Activated CD8-positive, alpha-beta memory T cell treated with anti-CD3 and anti-CD28 coated beads, Interleukin-2, amount 50 U/mL, for 24 hours (primary cell): ENCODE measurements at regions not wholly inside any gene's neighbourhood (a gene's known extent, or its start where the extent isn't known, plus 50 kb on each side); places are given as distances from the start of the nearest gene placed in this dataset.

Source experiments
- DNase-seq: peaks from one replicate; pipeline ENCODE4 v3.0.0-alpha.2; 2020; ENCODE audit errors: extremely low read depth

DNA sequence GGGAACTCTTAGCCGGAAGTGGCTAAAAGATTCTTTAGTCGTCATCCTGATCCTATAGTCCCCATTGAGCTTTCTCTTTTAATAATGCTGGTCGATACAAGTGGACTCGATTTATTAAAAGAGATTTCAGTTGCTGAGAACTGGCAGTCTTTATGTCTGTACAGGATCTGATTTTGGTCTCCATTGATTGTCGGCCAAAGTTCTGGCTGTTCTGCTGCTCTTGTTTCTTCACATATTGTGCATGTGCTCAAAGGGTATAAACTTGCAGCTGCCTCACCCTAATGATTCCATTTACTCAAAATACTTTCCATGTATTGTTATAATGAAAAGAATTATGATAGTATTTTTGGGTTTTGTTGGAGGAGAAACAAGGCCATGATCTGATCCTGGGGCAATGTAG is 100.7 kb upstream of the CTTNBP2 start:
- no peak for DNase-seq

DNA sequence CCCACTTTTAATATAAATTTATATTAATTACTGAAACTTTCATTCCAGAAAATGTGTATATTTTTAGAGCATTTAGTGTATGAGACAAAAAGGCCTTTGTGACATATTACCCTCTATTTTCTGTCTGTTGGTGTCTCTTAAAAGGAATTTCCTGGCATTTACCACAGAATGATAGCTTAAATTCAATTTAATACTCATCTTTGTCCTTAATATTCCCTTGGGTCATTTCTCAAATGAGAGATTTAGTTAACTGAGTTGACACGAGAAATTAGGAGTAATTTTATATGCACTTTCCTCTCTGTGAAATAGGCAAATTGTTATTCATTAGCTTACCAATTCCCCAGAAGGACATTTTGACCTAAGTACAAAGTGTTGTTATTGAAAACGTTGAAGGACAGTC is 101.7 kb upstream of the CTTNBP2 start:
- no peak for DNase-seq

DNA sequence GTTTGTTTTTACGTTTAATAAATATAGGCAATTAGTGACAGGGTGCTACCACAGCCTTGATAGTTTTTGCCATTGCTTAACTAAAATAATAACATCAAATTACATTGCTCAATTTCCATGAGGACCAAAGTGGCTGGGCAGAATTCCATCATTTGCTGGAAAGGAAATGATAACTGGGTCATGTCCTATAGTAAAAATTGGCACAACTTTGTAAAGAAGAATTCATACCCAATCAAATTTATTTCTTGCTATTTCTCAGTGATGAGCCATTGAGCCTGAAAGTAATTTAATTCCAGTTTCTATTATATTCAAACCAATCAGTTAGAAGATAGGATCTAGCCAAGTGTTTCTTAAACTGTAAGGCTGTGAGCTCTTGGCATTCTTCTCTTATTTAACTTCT is 102.2 kb upstream of the CTTNBP2 start:
- DNase-seq, result no peak

DNA sequence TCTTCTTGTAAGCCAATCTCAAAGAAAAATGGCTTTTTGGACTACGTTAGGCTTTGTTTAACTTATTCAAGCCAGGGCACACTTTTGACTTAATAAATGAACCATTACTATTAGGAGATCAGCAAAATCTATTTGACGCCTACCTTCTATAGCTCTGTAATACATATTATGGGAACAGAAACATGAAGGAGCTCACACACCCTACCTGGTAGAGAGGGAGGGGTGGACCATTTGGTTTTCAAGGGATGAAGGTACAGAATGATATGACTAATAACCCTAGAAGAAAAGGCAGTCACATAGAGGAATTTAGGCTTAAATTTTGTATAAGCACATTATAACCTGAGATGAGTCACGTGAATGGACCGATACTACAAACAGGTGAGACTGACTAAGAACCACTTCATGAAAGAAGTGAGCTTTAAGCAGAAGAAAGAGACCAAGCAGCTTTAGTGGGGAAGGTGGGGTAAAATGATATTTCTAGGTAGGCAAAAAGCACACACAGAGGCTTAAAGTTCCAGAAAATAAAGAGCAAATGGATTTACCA is 106.8 kb upstream of the CTTNBP2 start:
- DNase-seq, result no peak

DNA sequence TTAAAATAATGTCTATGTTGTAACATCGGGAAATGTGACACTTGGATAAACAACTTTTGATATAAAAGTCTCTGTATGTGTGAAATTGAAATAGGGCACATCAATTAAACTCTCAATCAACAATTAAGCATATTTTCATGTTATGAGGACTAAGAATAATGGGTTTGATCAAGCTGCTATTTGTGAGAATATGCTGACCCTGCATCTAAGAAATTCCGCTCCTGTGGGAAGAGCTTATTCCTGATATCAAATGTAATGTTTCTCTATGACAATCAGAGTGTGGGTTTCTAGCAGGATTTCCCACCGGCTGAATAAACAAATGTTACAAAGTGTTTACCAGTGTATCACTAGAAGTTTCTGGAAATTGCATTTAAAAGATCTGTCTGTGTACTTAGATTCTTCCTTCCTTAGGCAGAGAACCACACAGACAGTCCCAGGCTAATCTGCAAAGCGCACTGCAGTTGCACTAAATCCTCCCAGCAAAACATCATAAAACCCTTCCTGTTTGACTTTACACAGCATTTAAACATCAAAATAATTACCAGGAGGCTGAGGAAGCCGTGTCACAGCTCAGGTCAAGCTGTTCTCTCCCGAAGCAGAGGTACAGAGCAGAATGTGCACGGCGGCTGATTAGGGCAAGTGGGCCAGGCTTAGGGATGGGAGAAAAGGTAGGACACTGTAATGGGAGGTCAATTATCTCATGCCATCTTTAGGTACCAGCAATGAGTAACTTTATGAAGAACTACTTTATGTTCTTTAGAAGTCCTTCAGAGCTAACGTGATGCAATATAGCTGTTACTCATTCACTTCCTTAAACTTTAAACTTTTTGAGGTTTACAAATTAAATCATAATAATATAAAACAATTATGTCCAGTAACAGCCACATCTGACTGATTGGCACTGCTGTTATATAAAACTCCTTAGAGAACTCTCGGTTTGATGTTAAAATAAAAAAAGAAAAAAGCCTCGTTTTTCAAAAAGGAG is 109.1 kb upstream of the CTTNBP2 start:
- no peak for DNase-seq

DNA sequence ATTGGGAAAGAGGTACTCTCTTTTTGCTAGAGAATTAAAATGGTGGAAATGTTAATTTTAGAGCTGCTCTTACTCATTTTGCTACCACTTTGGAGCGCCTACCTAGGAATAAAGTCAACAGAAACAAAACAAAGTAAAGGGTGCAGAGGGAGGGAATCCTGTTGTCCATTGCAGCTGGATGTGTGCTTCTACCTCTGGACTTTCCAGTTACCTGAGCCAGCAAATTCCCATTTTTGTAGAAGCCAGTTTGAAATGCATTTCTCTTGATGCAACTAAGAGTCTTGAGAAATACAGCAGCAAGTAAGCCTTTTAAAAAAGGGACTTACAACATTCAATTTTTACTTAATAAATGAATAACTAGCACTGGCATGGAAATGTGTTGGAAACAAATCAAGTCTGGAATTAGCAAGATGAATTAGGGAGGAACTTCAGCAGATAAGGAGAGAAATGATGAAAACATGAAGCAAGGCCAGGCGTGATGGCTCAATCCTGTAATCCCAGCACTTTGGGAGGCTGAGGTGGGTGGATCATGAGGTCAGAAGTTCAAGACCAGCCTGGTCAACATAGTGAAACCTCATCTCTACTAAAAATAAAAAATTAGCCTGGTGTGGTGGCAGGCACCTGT is 113.5 kb upstream of the CTTNBP2 start:
- no peak for DNase-seq

DNA sequence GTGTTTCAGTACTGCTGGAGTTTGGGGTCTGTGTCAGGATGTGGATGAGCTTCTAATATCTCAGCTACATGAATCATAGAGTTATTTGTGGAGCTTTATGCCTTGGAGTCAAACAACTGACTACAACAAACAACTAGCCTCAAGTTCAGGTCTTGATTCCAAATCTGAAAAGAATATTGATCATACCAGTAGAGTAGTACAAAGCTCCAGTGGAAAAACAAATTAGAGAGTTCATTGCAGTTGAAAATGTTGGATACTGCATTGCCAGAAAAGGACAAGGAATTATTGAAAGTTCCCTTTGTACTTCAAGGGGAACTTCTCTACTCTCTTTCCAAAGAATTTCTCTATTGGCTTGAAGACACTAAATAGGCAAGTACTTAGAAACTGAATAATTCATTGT is 117.6 kb upstream of the CTTNBP2 start:
- DNase-seq, result no peak

DNA sequence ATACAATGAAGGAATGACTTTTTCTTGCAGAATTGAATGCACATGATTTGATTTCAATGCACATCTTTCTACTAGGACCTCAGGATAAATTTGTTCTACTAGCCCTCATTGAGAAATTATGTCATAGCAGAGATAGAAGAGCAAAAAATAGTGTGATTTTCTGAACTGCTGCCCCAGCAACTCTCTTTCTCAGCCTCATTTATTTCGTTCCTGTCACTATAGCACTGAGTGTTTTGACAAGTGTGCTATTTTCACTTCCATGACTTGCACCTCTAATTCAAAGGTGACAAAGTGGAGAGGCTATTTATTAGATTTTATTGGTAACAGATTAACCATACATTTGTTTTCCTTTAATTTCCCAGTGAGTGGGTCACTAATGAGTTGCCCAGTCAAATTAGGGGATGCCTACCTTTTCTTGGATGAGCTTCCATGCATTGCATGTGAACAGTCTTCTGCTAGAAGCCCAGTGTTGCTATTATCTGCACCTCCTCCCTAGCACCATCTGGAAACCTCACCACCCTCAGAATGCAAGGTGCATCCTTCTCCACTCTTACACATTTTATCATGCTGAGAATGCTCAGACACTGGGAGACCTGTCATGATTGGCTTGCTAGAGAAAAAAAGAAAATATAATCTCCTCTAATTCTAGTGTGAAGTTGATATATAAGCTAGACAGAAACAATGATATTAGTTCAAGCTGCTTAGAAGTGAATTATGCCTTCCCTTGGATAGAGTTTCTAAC is 119.6 kb upstream of the CTTNBP2 start:
- DNase-seq, result no peak

DNA sequence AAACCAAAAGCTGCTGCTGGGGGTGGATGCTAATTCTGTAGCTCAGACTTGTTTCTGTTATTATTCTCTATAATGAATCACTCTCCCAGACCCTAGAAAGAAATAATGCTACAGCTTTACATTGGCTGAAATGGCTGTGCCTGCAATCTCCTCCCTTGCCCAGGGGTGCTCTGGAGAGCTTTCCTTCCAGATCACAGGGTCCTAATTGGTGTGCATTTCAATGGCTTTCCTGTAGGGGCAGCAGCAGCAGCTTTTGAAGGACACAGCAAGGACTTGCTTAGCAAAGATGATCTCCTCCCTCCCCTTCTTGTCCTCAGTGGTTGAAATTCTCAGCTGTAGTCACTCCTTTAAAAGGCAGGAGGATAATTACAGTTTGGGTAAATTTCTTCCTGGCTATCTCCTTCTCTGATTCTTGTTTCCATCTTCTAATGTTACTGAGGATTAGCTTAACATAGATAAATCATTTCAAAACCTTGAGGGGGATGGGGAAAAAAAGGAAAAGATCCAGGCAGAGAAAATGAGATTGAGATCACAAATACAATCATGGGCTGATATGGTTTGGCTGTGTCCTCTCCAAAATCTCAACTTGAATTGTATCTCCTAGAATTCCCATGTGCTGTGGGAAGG is 120.2 kb upstream of the CTTNBP2 start:
- no peak for DNase-seq

DNA sequence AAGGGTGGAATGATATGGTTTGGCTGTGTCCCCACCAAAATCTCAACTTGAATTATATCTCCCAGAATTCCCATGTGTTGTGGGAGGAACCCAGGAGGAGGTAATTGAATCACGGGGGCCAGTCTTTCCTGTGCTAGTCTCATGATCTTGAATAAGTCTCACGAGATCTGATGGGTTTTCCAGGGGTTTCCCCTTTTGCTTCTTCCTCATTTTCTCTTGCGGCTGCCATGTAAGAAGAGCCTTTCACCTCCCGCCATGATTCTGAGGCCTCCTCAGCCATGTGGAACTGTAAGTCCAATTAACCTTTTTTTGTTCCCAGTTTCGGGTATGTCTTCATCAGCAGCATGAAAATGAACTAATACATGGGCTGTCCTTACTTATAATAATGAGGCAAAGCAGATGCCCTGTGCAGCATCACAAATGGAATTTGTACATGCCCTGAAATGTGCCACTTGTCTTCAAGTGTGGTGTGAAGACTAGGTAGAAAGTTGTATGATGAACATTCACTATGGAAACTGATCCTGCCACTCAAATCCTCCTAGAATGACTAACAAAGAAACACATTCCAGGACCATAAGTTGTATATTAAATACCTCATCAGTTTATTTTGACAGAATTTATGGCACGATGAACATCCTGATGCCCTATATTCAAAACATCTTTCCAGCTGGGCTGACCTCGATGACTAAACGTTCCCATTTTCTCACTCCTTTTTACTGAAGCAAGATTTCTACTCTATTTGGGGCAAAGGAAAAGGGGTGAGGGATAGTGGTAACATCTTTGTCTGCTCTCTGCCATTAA is 122.8 kb upstream of the CTTNBP2 start:
- no peak for DNase-seq

DNA sequence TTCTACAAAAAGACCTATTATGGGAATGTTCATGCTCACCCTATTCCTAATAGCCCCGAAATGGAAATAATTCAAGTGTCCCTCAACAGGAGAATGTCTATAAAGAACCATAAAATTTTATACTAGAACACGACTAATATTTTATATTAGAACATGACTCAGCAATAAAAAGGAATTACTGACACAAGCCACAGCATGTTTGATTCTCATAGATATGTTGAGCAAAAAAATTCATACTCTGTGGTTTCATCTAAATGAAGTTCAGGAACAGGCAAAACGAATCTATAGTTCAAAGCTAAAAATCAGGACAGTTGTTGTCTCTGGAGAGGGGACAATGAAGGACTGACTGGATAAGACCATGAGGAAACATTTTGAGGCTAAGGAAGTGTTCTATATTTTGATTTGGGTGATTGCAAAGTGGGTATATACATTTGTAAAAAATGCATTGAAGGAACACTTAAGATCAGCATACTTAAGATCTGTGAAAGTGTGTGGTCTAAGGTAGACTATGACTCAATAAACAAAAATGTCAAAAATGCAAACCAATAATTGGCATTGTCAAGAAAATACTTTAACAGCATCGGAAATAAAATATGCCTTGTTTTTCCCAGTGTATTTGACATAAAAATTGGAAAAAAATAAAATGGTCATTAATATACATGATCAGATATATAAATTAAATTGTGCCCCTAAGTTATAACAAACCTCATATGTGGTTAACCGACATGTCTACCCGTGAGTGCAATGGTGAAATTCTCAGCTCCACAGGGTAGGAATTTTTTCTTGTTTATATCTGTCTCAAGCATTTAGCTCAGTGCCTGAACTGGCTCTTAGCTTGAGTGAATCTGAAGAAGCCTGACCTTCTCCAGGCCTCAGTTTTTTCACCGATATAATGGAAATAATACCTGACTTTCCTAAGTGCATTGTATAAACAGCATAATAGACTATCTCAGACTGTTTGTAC is 124.9 kb upstream of the CTTNBP2 start:
- DNase-seq, result no peak

DNA sequence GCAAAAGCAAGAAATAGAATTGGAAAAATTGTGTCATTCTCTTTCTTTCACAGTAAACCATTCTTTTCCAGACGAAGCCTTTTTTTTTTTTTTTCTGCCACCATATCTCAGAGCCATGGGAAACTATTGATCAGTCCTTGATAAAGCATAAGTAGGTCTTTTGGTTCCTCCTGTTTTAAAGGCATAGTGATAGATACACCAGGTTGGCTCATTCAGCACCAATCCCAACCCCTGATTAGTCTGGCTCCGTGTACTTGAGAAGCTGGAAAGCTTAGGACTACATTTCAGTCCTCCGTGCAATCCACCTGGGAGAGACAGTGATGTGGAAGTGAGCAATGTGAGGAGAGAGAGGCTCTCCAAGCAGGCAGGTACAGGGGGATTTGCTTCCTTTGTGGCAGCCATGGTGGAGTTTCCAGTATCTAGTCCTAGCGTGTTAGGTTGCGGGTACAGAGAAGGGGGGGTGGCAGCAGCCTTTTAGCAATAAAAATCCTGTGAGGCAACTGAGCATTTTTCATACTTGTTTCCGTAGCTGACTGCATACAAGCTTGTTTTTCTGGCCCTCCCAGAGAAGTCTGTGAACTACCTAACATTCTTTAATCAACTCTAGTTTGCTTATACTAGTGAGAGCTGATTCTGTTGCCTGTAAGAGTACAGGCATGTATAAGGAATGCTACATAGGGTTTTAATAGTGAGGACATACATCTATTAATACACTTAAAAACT is 127.4 kb upstream of the CTTNBP2 start:
- no peak for DNase-seq

DNA sequence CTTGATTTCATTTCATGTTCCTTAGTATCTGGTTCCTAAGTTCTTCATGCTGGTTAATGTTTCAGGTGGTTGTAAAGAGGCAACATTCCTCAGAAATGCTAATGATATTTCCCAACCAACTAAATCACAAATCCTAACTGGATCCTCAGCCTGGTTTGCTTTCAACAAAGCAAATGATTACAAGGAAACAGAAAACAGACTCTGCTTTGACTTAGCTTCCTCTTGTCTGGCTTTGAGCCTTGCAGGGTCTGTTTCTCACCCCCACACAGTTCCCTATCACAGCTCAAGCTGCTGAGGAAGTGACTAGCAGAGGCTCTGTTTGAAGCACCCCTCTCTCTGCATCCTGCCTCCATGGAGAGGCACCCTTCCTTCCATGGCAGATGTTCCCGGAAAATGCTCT is 130.2 kb upstream of the CTTNBP2 start:
- DNase-seq, result no peak

DNA sequence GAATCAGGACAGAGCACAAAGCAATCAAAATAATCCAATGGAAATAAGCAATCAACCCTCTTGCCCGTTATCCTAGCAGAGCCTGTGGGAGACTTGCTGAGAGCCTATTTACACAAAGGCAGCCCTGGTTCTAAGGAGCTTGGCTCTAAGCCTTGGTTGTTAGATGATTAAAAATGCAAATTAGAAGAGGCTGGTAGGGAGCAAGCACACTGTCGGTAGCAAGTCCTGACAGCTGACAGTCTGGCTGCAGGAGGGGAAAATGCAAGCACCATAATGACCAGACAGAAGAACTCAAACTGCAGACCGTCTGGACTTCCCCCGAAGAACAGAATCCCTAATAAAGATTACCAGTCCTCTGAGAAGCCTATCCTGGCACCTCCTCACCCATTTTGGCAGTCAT is 131.8 kb upstream of the CTTNBP2 start:
- no peak for DNase-seq

DNA sequence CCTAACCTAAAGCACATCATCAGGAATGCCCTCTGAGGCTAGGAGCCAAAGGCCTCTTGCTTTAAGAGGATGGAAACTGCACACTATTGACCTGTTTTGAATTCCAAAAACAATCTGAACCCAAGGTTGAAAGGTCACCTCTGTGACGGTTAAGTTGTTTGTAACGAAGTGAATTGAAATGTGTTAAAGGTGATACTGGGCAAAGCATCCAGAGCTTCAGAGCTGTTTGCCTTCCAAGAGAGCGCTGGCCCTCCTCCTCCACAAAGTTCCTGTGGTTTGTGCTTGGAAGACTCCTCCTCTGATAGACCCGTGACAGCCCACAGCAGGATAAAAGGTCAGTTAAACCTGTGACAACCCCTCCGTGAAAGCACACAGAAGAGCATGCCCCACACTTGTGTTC is 133.7 kb upstream of the CTTNBP2 start:
- DNase-seq, result no peak

DNA sequence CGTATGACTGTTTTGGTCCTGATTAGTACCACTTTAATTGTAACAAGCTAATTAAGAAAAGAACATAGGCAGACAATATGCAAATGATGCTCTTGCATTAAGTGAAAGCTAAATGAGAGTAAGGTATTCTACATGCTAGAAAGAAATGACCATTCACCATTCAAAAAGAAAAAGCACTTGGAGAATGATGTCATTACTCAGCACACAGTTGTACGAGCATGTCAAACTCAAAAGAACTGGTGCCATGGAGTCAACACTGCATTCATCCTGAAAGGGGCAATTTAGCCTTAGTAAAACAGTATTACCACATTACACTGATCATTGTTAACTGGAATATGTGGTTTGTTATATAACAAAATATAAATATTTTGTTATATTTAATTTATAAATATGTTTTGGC is 136.2 kb upstream of the CTTNBP2 start:
- no peak for DNase-seq

DNA sequence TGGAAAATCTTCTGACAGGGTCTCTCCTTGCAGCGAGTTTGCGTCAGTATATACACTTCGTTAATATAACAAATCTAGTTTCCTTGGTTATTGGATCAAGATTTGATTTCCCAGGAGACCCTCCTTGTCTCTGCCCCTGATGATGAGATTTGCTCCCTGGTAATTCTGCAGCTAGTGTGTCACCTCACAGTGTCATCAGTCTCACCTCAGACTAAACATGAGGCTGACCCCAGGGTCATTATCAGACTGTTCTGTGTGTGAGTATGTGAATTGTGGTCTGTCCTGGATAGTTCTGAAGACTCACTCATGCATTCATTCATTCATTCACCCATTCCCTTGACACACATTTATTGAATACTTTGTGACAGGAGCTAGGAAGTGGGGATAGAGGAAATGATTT is 138.4 kb upstream of the CTTNBP2 start:
- DNase-seq, result no peak

DNA sequence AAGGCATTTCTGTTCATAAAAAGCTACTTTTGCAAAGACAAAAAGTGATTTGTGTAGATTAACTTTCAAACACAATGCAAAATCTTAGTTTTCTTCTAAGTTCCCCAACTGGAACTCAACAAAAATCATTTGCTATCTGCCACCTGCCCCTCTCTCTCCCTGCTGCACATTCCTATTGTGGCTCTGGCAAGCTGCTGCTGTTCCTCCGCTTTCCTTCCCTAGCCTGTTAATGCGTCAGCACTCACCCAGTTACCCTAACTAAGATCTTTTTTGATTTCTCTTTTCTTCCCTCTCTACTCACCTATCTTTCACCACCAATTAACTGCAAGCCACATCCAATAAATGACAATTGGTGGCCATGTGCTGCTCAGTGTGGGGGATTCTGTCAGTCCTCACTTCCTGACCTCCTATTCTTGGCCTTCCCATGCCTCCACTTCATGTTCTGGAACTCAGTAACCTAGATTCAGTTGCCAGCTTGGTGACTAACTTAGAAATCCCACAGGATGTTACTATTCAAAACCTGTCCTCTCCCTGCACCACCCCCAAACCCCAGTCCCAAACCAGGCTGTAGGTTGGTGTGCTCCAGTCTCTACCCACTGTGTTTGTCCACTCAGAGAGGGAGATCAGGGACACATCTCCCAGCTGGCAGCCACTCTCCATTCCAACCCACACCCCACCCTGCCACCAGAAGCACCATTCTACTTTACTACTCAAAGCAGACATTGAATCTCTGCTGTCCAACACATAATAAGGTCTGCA is 140.2 kb upstream of the CTTNBP2 start:
- DNase-seq, result no peak
